ENCODE measurements at regions not wholly inside any gene's neighbourhood (a gene's known extent, or its start where the extent isn't known, plus 50 kb on each side); places are given as distances from the start of the nearest gene placed in this dataset.

- peak; percentile 69 to 92 for DNase-seq (ENCODE audit: low read depth in 2 of 2)
- no peak overlapping the region for H3K4me3 ChIP-seq (replicated peaks in 1 of 2; ENCODE audit: low read depth in 2 of 2, low read length in 2 of 2)
- no peak for TF ChIP-seq CTCF (IDR thresholded peaks at IDR 0.05; ENCODE audit: low read depth, low read length)
Observed at GRCh38 chr5:143569213-143569701, 165.8 kb upstream of the NR3C1 start.

- no peak overlapping the region for H3K4me3 ChIP-seq (replicated peaks in 1 of 2; ENCODE audit: low read depth in 2 of 2, low read length in 2 of 2)
- TF ChIP-seq CTCF (IDR thresholded peaks at IDR 0.05; ENCODE audit: low read depth, low read length) = no peak
- no peak for DNase-seq (ENCODE audit: low read depth in 2 of 2)
Observed at GRCh38 chr5:143567583-143568504, 164.4 kb upstream of the NR3C1 start.

GRCh38 chr5:143566139-143566538 lies 162.7 kb upstream of the NR3C1 start:
- DNase-seq (ENCODE audit: low read depth in 2 of 2) = no peak
- no peak for TF ChIP-seq CTCF (IDR thresholded peaks at IDR 0.05; ENCODE audit: low read depth, low read length)
- H3K4me3 ChIP-seq (replicated peaks in 1 of 2; ENCODE audit: low read depth in 2 of 2, low read length in 2 of 2) = no peak overlapping the region

- no peak for DNase-seq (ENCODE audit: low read depth in 2 of 2)
- TF ChIP-seq CTCF (IDR thresholded peaks at IDR 0.05; ENCODE audit: low read depth, low read length) = no peak
- H3K4me3 ChIP-seq (replicated peaks in 1 of 2; ENCODE audit: low read depth in 2 of 2, low read length in 2 of 2) = no peak overlapping the region
Observed at GRCh38 chr5:143564417-143564816, 160.9 kb upstream of the NR3C1 start.

GRCh38 chr5:143562935-143563334 lies 159.4 kb upstream of the NR3C1 start:
- no peak for TF ChIP-seq CTCF (IDR thresholded peaks at IDR 0.05; ENCODE audit: low read depth, low read length)
- H3K4me3 ChIP-seq (replicated peaks in 1 of 2; ENCODE audit: low read depth in 2 of 2, low read length in 2 of 2) = no peak overlapping the region
- peak; percentile 93 to 95 for DNase-seq (ENCODE audit: low read depth in 2 of 2)

- DNase-seq (ENCODE audit: low read depth in 2 of 2) = no peak
- no peak overlapping the region for H3K4me3 ChIP-seq (replicated peaks in 1 of 2; ENCODE audit: low read depth in 2 of 2, low read length in 2 of 2)
- no peak for TF ChIP-seq CTCF (IDR thresholded peaks at IDR 0.05; ENCODE audit: low read depth, low read length)
Observed at GRCh38 chr5:143561219-143561618, 157.7 kb upstream of the NR3C1 start.

Data from cardiac fibroblast (primary cell).